ENCODE measurements at regions not wholly inside any gene's neighbourhood (a gene's known extent, or its start where the extent isn't known, plus 50 kb on each side); places are given as distances from the start of the nearest gene placed in this dataset.

GRCh38 chr4:12359420-12359819 lies 930.7 kb upstream of the HS3ST1 start:
- TF ChIP-seq POLR2A (IDR thresholded peaks at IDR 0.05) (no peak), POLR2AphosphoS5 (IDR thresholded peaks at IDR 0.05) (no peak), CTCF (IDR thresholded peaks at IDR 0.05) (no peak)
